Heart right ventricle (tissue), 16 donors: ENCODE measurements at regions not wholly inside any gene's neighbourhood (a gene's known extent, or its start where the extent isn't known, plus 50 kb on each side); places are given as distances from the start of the nearest gene placed in this dataset.

Experiments
- ATAC-seq, 8 donors: fragments of 200-7000 bp; cut with Tn5 transposase; one replicate each; pipeline ENCODE4 v1.9.1; 2020; ENCODE audit warnings: mild to moderate bottlenecking in 8 of 8, moderate library complexity in 8 of 8, moderate number of reproducible peaks in 1 of 8
- DNase-seq, 2 donors: peaks; one replicate each; pipeline ENCODE4 v3.0.0-alpha.2; 2020
- H3K27ac ChIP-seq, 10 donors: fragments of 200-600 bp; sonication (generic) in 2 of 10; one replicate each; pipeline versions ENCODE4 v1.5.0 to v1.8.0; 2020 to 2022; ENCODE audit warnings: mild to moderate bottlenecking in 3 of 10
- H3K27me3 ChIP-seq, 7 donors: fragments of 200-600 bp; one replicate each; pipeline ENCODE4 v1.8.0; 2021 to 2022; ENCODE audit warnings: mild to moderate bottlenecking in 2 of 7
- H3K36me3 ChIP-seq, 9 donors: fragments of 200-600 bp; sonication (generic) in 1 of 9; one replicate each; pipeline versions ENCODE4 v1.5.0 to v1.8.0; 2020 to 2022; ENCODE audit warnings: mild to moderate bottlenecking in 2 of 9
- H3K4me1 ChIP-seq, 9 donors: fragments of 200-600 bp; sonication (generic) in 1 of 9; one replicate each; pipeline versions ENCODE4 v1.5.0 to v1.8.0; 2020 to 2022; ENCODE audit warnings: mild to moderate bottlenecking in 4 of 9
- H3K4me3 ChIP-seq, 10 donors: fragments of 200-600 bp; sonication (generic) in 2 of 10; one replicate each; pipeline versions ENCODE4 v1.5.0 to v1.8.0; 2020 to 2022; ENCODE audit warnings: mild to moderate bottlenecking in 7 of 10, moderate library complexity in 2 of 10
- H3K9me3 ChIP-seq, 11 donors: fragments of 200-600 bp in 10 of 11; sonication (generic) in 2 of 11; one replicate each; pipeline versions ENCODE4 v1.5.0 to v1.8.0; 2013 to 2022; ENCODE audit warnings: mild to moderate bottlenecking in 2 of 11, control low read depth in 1 of 11, moderate library complexity in 1 of 11
- WGBS, 2 donors: extraction: QIAGEN DNeasy Blood & Tissue Kit; methylation state at CpG; one replicate each; pipeline ENCODE4 v1.1.7; 2013; ENCODE audit warnings: inconsistent platforms in 1 of 2; 5-methylcytosine and 5-hydroxymethylcytosine counted together
- intact Hi-C, 10 donors: fragments of 100-400 bp; cut with DNase I; formaldehyde crosslinking; loops; one replicate each; pipeline versions ENCODE4 v1.11.1 to v1.14.2; 2022
- TF ChIP-seq, protein P1 (sequence below), 9 donors: fragments of 200-600 bp; sonication (generic) in 2 of 9; IDR thresholded peaks; one replicate each; pipeline versions ENCODE4 v1.5.0 to v1.8.0; 2021 to 2022; ENCODE audit warnings: antibody characterized with exemption in 9 of 9, mild to moderate bottlenecking in 5 of 9, moderate library complexity in 1 of 9
- donor health status: Arrhythmogenic right ventricular cardiomyopathy.
- donor health status: ischemic (EF 13 %, LVEDD 7.1; RV severe dilation, severe dysfunction).
- donor health status: healthy with polysubstance abuse.
- donor health status: DM: no; HTN: yes; CAD: no.
- donor health status: DM: no; HTN: no; CAD: no.
- donor health status: ischemic (EF 25% LVEDD 6.9; RV normal size, moderate dysfunction).
- donor health status: ischemic (EF 25% LVEDD 5.7; RV mildly dilated, moderate dysfunction).
- donor health status: healthy.
- donor health status: DM: yes; HTN: yes; CAD: no.
- donor health status: Ischemic cardiomyopathy.
- donor health status: ischemic (EF 35%, LVEDD 5.7; RV mildly dilated, moderate dysfunction).
- donor health status: nonischemic (EF 11% LVEDD 7.7; RV severe dilation, severe dysfunction).
- donor health status: DM: yes; HTN: yes; CAD: no.
- donor health status: PGD.
- donor health status: ischemic (EF 29% LVEDD 5.4; RV normal size, mild dysfunction).
- donor health status: nonischemic (EF 23%, LVEDD 6.1; RV moderate dilation, normal function).

DNA sequence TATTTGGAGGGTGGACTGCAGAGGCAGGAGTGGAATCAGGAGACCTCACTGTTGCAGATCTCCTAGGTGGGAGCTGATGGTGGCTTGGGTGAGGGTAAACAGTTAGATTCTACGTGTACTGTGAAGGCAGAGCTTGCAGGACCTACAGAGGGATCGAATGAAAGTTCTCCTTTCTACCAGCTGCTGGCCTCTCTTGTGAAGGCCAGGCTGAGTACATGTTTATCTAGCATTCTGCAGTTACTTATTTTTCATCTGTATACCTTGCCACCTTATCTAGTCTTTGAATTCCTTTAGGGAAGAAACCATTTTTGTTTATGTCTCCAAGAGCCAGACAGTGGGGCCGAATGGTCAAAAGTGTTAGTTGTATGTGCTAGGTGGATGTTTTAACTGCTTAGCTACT, 57.6 kb downstream of the PTTG1 start:
- H3K36me3 ChIP-seq = no peaks in the 10 kb centered on the region
- H3K4me1 ChIP-seq = peaks cover 0 to 16% (median 4%) of the 10 kb centered on the region in 9 donors
- TF ChIP-seq, protein P1, sequence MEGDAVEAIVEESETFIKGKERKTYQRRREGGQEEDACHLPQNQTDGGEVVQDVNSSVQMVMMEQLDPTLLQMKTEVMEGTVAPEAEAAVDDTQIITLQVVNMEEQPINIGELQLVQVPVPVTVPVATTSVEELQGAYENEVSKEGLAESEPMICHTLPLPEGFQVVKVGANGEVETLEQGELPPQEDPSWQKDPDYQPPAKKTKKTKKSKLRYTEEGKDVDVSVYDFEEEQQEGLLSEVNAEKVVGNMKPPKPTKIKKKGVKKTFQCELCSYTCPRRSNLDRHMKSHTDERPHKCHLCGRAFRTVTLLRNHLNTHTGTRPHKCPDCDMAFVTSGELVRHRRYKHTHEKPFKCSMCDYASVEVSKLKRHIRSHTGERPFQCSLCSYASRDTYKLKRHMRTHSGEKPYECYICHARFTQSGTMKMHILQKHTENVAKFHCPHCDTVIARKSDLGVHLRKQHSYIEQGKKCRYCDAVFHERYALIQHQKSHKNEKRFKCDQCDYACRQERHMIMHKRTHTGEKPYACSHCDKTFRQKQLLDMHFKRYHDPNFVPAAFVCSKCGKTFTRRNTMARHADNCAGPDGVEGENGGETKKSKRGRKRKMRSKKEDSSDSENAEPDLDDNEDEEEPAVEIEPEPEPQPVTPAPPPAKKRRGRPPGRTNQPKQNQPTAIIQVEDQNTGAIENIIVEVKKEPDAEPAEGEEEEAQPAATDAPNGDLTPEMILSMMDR (IDR thresholded peaks at IDR 0.05) = no peak
- DNase-seq (no peak), ATAC-seq (no peak)
- WGBS, 2 donors = 79 to 87% methylated on average over 3 of the region's 3 CpGs
- intact Hi-C loops = no loop called here
- no peak overlapping the region for H3K27ac ChIP-seq
- H3K27me3 ChIP-seq = no peaks in the 10 kb centered on the region
- no peaks in the 10 kb centered on the region for H3K9me3 ChIP-seq
- H3K4me3 ChIP-seq = no peak overlapping the region

DNA sequence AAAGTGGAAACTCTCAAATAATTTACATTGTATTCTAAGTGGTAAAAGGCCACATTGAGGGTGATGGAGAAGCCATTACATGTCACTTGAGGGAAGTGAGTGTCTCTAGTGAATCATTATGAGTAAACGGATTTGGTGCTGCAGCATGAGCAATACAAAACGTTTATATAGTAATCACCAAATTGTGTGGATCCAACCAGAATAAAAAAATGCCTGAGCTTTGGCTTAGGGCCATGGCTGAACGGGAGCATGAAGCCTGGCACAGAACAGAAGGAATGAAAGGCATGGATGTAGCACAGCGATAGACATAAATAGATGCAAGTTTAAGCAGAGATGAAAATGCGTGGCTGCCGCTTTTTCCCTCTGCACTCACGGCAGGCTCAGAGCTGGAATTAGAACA, 58.3 kb downstream of the PTTG1 start:
- TF ChIP-seq, protein P1 (IDR thresholded peaks at IDR 0.05) = no peak
- no peak for ATAC-seq
- Histone ChIP-seq H3K4me3 (no peak overlapping the region), H3K9me3 (no peaks in the 10 kb centered on the region), H3K27me3 (no peaks in the 10 kb centered on the region), H3K4me1 (peaks cover 0 to 16% (median 4%) of the 10 kb centered on the region in 9 donors), H3K27ac (no peak overlapping the region), H3K36me3 (no peaks in the 10 kb centered on the region)
- intact Hi-C loops = no loop called here
- no peak for DNase-seq
- WGBS, 2 donors = 44 to 56% methylated on average over 7 of the region's 7 CpGs

DNA sequence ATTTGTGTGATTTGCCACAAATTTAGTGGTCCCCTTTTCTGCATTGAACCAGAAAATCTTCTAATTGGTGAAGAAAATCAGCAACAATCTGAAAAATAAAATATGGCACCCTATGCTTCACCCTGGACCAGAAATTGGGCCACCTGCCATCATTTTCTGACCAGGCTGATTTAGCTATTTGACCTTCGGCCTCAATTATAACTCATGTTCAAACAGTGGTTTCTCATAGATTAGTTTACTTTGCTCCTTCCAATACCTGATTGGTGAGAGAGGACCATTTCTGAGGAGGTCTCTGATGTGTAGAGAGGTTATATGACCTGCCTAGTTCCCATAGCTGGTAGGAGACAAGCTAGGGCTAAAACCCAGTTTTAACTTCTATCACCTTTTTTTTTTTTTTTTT, 59.0 kb downstream of the PTTG1 start:
- intact Hi-C loops = no loop called here
- Histone ChIP-seq H3K4me1 (peaks cover 0 to 18% (median 4%) of the 10 kb centered on the region in 9 donors), H3K36me3 (peaks cover 0 to 4% (median 0%) of the 10 kb centered on the region in 9 donors), H3K4me3 (no peak overlapping the region), H3K27ac (no peak overlapping the region), H3K9me3 (no peaks in the 10 kb centered on the region), H3K27me3 (no peaks in the 10 kb centered on the region)
- ATAC-seq (no peak), DNase-seq (no peak)
- WGBS, 2 donors = 97 to 98% methylated on average over 1 of the region's 1 CpG
- TF ChIP-seq, protein P1 (IDR thresholded peaks at IDR 0.05) = no peak

DNA sequence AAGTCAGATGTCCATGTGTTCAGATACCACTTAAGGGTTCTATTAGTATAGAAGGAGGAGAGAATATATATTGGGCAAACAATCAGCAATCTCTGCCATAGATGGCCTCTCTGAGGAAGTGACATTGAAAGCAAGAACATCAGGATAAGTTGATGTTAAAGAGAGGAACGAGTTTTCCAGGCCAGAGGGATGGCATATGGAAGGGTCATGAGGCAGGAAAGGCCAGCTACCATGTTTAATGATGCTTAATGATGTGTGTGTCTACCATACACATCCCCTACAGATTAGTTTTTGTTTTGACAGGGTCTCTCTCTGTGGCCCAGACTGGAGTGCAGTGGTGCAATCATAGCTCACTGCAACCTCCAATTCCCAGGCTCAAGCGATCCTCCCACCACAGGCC, 63.0 kb downstream of the PTTG1 start:
- Histone ChIP-seq H3K36me3 (peaks cover 0 to 5% (median 0%) of the 10 kb centered on the region in 9 donors), H3K27ac (no peak overlapping the region), H3K4me1 (peaks cover 0 to 9% (median 0%) of the 10 kb centered on the region in 9 donors), H3K4me3 (no peak overlapping the region), H3K27me3 (no peaks in the 10 kb centered on the region), H3K9me3 (no peaks in the 10 kb centered on the region)
- intact Hi-C loops = no loop called here
- WGBS, 2 donors = 84 to 89% methylated on average over 2 of the region's 2 CpGs
- DNase-seq (no peak), ATAC-seq (no peak)
- TF ChIP-seq, protein P1 (IDR thresholded peaks at IDR 0.05) = no peak
